SK-N-MC (cell line): ENCODE measurements at regions not wholly inside any gene's neighbourhood (a gene's known extent, or its start where the extent isn't known, plus 50 kb on each side); places are given as distances from the start of the nearest gene placed in this dataset.
A peak's percentile ranks its signal among the peaks of the same experiment; 100 is the strongest.

Experiments used
- EZH2 ChIP-seq: fragments of 200-600 bp; sonication (generic); IDR thresholded peaks from one replicate; pipeline ENCODE4 v1.6.1; 2017; ENCODE audit warnings: antibody characterized with exemption
- FOXP2 ChIP-seq: optimal IDR thresholded peaks from 2 replicates; pipeline ENCODE3; 2011; ENCODE audit warnings: mild to moderate bottlenecking, moderate library complexity; ENCODE audit not compliant: insufficient read depth; ENCODE audit errors: extremely low read length, control extremely low read depth
- POLR2AphosphoS5 ChIP-seq: IDR thresholded peaks from 2 replicates; pipeline ENCODE4 v1.6.1; 2012; ENCODE audit warnings: mild to moderate bottlenecking, low read depth, low read length, borderline replicate concordance

GRCh38 chr21:19268686-19269085 lies 865.1 kb upstream of the TMPRSS15 start:
- TF ChIP-seq EZH2 (peak; percentile 30), POLR2AphosphoS5 (no peak), FOXP2 (no peak)
